ENCODE measurements at regions not wholly inside any gene's neighbourhood (a gene's known extent, or its start where the extent isn't known, plus 50 kb on each side); places are given as distances from the start of the nearest gene placed in this dataset.
"Not testable (repeated sequence)": the region's sequence is repeated elsewhere in the genome, so short reads cannot be mapped to it uniquely, and the experiment has no call there.

DNA sequence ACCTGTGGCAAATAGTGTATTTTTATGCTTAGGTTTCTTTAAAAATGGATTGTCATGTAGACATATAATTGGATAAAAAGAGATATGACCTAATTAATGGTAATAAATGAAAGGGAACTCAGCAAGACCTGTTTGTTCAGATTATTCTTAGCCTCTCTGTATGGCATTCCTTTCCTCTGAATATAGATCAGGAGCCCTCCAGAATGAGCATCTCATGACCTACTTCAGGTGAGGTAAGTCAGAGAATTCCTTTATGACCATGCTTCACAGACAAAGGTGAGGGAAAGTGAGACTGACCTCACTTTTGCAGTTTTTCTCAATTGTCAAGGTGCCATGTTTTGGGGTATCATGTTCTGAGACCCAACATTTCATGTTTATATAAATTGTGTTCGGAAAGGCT is 1744.3 kb upstream of the PIK3C3 start:
- in situ Hi-C loops (cut with MboI; ENCODE audit: low pct_unique_long_range_greater_than_20kb, low sequenced_read_pairs) = no loop called here
- DNase-seq = no peak

DNA sequence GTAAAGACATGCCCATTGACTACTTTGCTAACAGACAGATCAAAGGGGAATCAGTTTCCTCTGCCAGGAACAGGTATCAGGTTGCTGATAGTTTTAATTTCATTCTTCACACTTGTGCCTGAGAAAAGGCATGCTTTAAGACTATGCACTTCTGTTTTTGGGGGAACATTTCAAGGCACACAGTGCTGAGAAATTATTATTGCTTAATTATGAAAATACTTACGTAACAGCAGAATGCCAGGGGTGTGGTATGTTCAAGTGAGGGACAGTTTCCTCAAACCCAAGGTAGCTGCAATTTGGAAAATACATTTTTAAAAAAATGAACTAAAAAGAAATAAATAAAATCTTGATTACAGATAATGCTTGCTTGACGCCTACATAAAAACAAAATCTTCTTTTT is 1746.1 kb upstream of the PIK3C3 start:
- DNase-seq = no peak
- in situ Hi-C loops (cut with MboI; ENCODE audit: low pct_unique_long_range_greater_than_20kb, low sequenced_read_pairs) = no loop called here

DNA sequence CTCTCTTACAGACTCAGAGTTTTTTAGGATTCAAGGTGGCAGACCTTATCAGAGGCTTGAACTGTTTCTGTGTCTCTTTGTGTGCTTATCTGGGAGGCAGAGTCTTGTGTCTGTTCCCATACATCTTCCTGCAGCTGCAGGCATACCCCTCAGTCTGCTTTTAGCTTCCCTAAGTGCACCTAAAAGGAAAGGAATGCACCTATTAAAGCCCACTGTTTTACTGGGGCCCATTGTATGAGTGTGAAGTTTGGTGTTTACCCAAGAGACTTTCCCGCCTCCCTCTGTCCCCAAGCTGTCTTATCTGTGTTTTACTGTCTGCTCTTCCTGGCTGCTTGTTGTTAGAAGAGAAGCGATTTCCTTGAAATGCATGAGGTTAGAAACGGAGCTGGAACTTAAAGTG is 1757.3 kb upstream of the PIK3C3 start:
- in situ Hi-C loops (cut with MboI; ENCODE audit: low pct_unique_long_range_greater_than_20kb, low sequenced_read_pairs) = no loop called here
- no peak for DNase-seq

DNA sequence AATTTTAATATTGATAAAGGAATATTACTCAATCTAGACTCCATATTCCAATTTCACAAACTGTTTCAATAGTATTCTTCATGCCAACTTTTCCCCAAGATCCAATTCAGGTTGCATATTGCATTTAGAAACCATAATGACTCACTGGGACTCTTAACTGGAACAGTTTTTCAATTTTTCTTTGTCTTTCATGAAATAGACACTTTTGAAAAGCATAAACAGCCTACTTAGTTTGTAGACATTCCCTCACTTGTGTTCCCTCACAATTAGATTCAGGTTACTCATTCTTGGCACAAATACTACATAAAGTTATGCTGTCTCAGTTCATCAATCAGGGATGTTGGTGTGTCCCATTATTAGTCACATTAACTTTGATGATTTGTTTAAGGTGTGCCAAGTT is 1768.4 kb upstream of the PIK3C3 start:
- in situ Hi-C loops (cut with MboI; ENCODE audit: low pct_unique_long_range_greater_than_20kb, low sequenced_read_pairs) = no loop called here
- no peak for DNase-seq

DNA sequence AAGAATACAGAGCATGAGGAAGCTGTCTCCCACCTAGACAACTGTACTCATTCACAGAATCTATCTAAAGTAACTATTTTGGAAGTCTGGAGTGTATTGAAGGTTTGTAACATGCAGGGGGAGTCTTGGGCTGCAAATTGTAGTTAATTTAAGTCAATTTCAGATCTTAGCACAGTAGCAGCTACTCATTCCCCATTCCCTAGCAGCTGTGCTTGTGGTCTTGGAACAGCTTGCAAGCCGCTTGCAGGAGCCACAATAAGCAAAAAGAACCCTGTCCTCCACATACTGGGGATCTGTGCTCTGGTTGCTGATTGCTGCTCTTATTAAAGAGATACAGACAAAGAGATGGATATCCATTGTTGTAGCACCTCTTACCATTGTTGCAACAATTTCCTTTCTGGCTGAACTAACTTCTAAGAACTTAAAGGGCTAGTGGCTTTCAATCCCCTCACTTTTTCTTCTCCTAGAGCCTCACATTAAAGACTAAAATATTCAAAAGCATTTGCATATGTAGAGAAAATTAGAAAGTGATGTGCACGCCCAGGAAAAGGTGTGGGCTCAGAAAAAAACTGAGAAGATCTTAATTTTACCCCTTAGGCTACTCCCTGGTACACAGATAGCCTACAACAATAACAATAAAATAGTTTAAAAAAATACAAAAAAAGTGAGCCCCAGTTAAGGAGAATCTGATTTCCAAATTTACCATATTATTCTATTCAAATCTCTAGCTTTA is 1775.1 kb upstream of the PIK3C3 start:
- in situ Hi-C loops (cut with MboI; ENCODE audit: low pct_unique_long_range_greater_than_20kb, low sequenced_read_pairs) = no loop called here
- no peak for DNase-seq

DNA sequence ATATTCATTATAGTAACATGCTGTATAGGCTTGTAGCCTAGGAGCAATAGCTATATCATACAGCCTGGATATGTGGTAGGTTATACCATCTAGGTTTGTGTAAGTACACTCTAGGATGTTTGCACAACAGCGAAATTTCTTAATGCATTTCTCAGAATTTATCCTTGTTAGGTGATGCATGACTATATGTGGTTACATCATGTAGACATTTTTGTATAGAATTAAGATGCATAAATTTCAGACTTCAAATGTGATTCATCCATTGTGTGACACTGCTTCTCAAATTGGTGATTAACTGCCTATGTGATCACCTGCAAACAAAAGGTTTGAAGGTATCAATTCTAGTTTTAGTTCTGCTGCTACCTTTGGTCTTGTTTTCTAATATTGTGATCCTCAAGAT is 1787.0 kb upstream of the PIK3C3 start:
- DNase-seq = no peak
- in situ Hi-C loops (cut with MboI; ENCODE audit: low pct_unique_long_range_greater_than_20kb, low sequenced_read_pairs) = no loop called here

DNA sequence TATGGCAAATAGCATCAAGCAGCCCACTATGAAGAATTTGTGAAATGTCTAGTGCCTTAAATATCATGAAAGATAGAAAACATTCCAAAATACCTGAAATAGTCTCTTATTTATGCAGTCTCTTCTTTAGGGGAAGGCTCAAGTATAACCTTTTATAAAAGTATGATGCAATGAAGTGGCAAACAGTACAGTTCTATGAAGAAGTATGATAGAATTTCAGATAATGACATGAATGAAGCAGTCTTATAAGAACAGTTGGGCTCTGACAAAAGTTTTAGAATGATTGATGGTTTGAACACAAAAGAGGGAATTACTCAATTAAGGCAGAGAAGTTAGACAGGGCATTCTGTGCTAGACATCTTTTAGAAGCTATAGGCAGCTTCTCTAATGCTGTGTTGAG is 1791.8 kb upstream of the PIK3C3 start:
- in situ Hi-C loops (cut with MboI; ENCODE audit: low pct_unique_long_range_greater_than_20kb, low sequenced_read_pairs) = no loop called here
- DNase-seq = no peak

DNA sequence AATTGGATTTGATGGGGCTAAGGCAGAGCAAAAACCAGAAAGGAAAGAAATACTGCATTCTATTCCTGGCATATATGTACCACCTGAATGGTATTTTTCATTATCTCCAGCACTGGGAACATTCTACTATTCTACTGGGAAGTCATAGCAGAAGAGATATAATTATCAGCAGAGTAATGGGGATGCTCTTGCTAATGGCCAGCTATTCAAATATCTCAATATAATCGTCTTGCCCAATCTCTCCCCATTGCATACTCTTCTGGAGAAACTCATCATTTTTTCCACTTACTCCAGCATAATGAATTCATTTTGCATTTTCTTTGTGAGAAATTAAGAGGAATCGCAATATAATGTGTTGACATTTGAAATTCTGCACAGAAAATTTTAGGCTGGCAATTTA is 1794.7 kb upstream of the PIK3C3 start:
- no peak for DNase-seq
- in situ Hi-C loops (cut with MboI; ENCODE audit: low pct_unique_long_range_greater_than_20kb, low sequenced_read_pairs) = no loop called here

DNA sequence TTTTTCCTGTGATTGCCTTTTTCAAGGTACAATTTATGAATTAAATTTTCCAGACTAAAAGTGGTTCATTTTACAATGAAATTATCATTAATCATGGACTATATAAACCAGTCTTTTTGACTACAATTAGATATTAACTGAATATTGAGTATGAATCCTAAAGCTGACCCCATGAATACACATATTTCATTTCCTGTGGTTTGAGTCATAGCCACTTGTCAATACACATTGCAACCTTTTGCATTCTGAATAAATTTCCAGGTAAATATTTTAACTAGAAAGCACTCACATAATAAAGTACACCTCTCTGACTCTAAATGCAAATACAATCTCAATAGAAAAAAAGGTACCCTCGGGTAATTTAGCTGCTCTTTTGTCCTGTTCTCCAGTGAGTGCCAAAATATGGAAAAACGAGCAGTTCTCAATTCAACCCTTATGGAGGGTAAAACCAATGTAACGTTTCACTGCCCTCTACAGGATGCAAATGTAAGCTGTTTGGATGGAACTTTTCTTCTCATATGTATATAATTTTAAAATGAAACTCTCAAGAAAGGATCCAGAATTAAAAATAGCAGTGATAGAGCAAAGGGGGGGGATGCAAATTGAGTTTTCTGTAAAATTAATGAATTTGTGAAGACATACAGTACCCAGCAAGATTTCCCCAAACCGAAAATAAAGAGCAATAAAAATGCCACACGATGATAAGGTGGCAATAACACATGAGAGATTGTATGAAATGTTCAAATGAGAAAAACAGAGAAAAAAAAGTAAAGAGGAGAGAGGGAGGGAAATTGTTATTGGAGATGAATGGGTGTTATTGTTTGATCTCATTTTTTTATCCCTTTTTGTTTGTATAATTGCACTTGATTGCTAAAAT is 1795.7 kb upstream of the PIK3C3 start:
- in situ Hi-C loops (cut with MboI; ENCODE audit: low pct_unique_long_range_greater_than_20kb, low sequenced_read_pairs) = no loop called here
- peak; percentile 5 for DNase-seq

DNA sequence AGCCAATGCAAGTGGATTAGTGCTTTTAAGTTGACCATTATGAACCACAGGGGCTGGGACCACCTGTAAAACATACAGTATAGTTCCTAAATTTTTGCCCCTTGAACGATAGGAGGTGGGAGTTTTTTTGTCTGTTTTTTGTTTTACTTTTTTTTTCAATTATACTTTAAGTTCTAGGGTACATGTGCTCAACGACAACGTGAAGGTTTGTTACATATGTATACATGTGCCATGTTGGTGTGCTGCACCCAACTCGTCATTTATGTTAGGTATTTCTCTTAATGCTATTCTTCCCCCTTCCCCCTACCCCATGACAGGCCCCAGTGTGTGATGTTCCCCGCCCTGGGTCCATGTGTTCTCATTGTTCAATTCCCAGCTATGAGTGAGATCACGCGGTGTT is 1797.9 kb upstream of the PIK3C3 start:
- in situ Hi-C loops (cut with MboI; ENCODE audit: low pct_unique_long_range_greater_than_20kb, low sequenced_read_pairs) = no loop called here
- no peak for DNase-seq

DNA sequence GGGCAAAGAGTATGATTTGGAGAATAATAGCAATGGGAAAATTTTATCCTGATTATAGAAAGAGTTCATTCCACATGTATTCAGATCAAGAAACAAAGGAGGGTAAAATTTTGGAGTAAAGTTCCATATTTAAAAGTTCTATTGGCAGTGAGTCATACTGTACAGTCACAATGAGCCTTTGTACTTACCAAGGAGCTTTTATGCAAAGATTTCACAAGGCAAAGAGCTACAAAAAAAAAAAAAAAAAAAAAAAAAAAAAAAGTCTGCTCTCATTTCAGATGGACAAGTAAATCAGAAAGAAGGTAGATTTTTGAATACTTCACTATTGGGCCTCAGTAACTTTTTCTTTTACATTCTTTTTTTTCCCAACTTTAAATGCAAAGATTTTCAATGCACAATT is 1802.2 kb upstream of the PIK3C3 start:
- in situ Hi-C loops (cut with MboI; ENCODE audit: low pct_unique_long_range_greater_than_20kb, low sequenced_read_pairs) = no loop called here
- DNase-seq = no peak

DNA sequence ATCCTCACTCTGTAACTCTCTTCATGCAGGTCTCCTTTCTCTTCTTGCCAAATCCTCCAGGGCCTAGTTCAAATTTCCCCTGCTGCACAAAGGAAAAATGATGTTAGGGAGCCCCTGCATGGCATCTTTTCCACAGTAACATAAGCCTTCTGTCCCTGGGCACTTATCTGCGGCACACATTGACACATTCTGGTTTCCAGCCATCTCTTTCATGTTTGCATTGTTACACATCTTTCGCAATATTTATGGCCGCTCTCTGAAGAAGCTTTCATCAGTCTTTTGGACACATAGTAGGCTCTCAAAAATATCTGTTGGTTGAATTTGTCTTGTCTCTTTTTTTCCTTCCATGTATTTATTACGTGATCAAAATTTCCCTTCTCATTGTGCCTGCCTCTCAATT is 1806.1 kb upstream of the PIK3C3 start:
- no peak for DNase-seq
- in situ Hi-C loops (cut with MboI; ENCODE audit: low pct_unique_long_range_greater_than_20kb, low sequenced_read_pairs) = no loop called here

DNA sequence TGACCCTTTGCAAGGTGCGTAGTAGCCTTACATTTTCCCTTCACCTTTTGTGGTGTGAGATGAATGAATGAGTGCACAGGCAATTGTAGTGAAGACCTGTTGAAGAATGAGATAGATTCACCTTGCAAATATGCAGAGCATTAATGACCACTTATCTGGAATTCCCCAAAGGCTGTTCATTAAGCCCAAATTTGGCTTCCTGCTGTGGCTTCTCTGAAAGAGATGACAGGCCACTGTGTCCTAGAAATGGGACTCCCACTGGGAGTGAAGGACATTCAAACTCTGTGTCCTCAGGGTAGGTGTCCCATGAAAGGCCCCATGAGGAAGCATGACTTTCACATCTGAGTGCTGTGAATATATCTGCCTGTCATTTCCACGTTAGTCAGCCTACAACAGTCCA is 1821.8 kb upstream of the PIK3C3 start:
- no peak for DNase-seq
- in situ Hi-C loops (cut with MboI; ENCODE audit: low pct_unique_long_range_greater_than_20kb, low sequenced_read_pairs) = no loop called here

DNA sequence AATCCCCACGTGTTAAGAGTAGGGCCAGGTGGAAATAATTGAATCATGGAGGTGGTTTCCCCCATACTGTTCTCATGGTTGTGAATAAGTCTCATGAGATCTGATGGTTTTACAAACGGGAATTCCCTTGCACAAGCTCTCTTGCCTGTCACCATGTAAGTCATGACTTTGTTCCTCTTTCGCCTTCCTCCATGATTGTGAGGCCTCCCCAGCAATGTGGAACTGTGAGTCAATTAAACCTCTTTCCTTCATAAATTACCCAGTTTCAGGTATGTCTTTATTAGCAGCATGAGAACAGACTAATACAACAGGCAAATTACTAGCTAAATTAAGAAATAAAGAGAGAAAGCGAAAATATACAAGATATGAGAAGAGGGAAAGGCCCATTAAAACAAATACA is 1822.6 kb upstream of the PIK3C3 start:
- DNase-seq; in situ Hi-C loops (cut with MboI; ENCODE audit: low pct_unique_long_range_greater_than_20kb, low sequenced_read_pairs): not testable (repeated sequence)

DNA sequence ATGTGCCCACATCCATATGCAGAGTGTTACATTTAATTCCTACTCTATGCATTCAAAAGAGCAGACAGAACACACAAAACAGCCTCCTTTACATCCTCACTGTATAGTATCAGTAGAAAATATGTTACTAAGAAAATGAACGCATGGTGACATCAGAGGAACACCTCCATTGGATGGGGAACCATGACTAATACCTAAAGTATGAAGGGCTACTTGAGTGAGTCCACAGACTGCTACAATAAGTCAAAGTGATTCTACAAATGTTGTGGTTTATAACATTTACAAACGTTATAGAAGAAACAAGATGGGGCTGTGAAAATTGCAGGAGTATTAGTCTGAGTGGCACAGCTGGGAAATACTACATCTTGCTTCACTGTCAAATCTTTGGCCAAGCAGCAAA is 1830.9 kb upstream of the PIK3C3 start:
- no peak for DNase-seq
- in situ Hi-C loops (cut with MboI; ENCODE audit: low pct_unique_long_range_greater_than_20kb, low sequenced_read_pairs) = no loop called here

DNA sequence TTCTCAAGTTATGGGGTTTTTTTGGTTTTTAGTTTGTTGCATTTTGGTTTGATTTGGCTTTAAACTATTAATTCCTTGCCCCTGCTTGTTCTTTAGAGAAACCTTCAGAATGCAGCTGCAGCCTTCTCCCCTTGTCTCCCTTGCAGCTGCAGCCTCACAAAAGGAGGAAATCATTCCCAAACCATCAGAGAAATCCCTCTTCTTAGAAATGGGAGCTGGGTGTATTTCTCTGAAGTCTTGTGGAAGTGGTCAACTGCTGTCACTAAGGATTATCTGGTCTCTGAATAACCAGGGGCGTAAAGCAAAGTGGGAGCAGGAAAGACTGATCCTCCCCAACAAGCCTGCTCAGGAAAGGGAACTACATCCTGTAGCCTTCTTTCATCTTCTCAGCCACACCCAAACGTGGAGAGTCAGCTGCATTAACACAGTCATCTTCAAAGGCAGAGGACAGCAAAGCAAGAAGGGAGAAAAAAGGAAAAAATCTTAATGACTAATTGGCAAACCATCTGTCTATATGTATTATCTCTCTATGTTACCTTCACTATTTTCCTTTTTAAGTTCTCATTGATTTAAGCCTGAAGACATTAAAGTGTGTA is 1834.1 kb upstream of the PIK3C3 start:
- in situ Hi-C loops (cut with MboI; ENCODE audit: low pct_unique_long_range_greater_than_20kb, low sequenced_read_pairs) = no loop called here
- peak; percentile 3 for DNase-seq

DNA sequence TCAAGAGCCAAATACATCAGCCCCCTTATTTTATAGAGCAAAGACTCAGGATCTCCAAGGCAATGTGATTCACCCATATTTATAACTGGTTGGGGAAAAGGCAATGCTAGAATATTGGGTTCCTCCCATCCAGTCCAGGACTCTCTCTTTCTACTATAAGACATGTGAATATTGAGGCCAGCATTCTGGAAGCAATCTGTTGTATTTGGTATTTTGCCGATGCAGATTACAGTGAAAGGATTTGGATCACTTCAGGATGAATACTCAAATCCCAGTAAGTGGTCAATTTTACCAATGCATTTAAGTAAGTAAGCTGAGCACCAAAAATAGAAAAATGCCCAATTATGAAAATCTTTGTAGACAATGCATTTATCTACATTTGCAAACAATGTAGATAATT is 1834.7 kb upstream of the PIK3C3 start:
- no peak for DNase-seq
- in situ Hi-C loops (cut with MboI; ENCODE audit: low pct_unique_long_range_greater_than_20kb, low sequenced_read_pairs) = no loop called here

DNA sequence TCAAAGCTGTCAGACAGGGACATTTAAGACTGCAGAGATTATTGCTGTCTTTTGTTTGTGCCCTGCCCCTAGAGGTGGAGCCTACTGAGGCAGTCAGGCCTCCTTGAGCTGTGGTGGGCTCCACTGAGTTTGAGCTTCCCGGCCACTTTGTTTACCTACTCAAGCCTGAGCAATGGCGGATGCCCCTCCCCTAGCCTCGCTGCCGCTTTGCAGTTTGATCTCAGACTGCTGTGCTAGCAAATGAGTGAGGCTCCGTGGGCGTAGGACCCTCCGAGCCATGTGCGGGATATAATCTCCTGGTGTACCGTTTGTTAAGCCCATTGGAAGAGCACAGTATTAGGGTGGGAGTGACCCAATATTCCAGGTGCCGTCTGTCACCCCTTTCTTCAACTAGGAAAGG is 1835.5 kb upstream of the PIK3C3 start:
- in situ Hi-C loops (cut with MboI; ENCODE audit: low pct_unique_long_range_greater_than_20kb, low sequenced_read_pairs); DNase-seq: not testable (repeated sequence)

DNA sequence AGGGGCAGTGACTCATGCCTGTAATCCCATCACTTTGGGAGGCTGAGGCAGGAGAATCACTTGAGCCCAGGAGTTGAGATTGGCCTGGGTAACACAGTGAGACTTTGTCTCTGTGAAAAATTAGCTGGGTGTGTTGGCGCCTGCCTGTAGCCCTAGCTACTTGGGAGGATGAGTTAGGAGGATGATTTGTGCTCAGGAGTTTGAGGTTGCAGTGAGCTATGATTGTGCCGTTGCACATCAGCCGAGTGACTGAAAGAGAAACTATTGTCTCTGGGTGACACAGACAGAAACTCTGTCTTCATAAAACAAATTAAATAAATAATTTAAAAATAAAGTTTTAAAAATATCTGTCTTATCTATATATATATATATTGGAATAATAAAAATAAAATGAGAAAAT is 1844.6 kb upstream of the PIK3C3 start:
- in situ Hi-C loops (cut with MboI; ENCODE audit: low pct_unique_long_range_greater_than_20kb, low sequenced_read_pairs) = no loop called here

DNA sequence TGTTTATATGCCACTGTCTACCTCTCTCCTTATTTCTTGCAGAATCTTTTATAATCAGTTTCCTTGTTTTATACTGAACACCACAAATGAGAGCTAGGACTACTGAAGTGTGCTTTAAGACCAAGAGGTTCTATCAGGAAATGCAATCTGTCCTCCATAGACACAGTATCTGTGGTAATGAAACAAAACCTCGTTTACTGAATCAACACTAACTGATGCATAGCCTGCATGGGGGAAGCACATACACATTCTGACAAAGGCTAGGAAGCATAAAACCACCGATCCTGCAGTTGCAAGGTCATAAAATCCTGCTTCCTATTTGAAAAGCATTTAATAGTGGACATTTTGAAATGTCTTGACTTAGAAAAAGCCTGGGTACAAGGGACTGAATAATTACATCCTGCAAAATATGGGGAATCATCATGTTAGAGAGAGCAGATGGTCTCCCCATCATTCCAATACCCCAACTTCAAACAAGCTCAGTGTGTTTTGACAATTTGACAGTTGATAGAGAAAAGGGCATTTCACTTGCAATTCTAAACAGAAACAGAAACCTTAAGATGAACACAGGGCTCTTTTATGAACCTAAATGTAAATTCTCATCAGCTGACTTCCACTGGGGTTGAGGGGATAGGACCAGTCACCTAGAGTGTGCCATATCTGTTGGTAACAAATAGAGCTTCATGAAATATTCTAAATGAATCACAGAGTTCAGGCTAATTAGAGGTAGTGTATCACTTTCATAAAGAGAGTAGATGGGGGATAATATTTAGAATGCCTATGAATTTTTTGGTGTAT is 1845.6 kb upstream of the PIK3C3 start:
- no peak for DNase-seq
- in situ Hi-C loops (cut with MboI; ENCODE audit: low pct_unique_long_range_greater_than_20kb, low sequenced_read_pairs) = no loop called here

More for the DNA sequence above, 1844.6 kb upstream of the PIK3C3 start:
- no peak for DNase-seq
